ENCODE measurements at regions not wholly inside any gene's neighbourhood (a gene's known extent, or its start where the extent isn't known, plus 50 kb on each side); places are given as distances from the start of the nearest gene placed in this dataset.

DNA sequence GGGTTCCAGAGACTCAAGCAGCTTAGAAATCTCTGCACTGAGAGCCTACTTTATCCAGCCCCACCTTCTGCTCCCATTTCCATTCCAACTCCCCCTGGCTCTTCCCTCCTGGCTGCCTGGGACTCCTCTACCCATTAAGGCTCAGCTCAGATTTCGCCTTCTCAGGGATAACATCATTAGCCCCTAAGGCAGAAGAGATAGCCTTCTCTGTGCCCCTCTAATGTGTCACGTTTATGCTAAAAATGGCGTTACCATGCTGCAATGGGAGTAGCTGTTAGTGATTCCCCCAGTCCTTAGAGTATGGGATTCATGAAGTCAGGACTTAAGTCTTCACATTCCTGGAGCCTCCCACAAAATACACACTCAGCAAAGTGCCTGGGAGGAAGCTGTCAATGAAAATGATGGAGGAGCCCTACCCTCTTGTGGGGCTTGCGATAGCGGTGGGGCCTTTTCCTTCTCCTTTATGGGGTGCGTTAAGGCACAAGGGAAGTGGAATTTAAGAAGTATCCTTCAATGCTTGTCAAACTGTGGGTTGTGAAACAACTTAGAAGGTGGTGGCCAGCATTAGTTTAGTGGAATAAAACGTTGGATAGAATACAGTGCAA, 144.7 kb upstream of the COPS8 start:
- no peaks in the 10 kb centered on the region for H3K27me3 ChIP-seq
- no peaks in the 10 kb centered on the region for H3K9me3 ChIP-seq
- no peak overlapping the region for H3K27ac ChIP-seq
- intact Hi-C loops (cut with DNase I): no loop called here
- H3K4me3 ChIP-seq: no peak overlapping the region
- 75 to 88% (median 80%) methylated on average over 7 of the region's 7 CpGs for WGBS, 3 donors
- no peak for DNase-seq
- no peaks in the 10 kb centered on the region for H3K36me3 ChIP-seq
- no peaks in the 10 kb centered on the region for H3K4me1 ChIP-seq (ENCODE audit: insufficient read depth)
- TF ChIP-seq, protein P1, sequence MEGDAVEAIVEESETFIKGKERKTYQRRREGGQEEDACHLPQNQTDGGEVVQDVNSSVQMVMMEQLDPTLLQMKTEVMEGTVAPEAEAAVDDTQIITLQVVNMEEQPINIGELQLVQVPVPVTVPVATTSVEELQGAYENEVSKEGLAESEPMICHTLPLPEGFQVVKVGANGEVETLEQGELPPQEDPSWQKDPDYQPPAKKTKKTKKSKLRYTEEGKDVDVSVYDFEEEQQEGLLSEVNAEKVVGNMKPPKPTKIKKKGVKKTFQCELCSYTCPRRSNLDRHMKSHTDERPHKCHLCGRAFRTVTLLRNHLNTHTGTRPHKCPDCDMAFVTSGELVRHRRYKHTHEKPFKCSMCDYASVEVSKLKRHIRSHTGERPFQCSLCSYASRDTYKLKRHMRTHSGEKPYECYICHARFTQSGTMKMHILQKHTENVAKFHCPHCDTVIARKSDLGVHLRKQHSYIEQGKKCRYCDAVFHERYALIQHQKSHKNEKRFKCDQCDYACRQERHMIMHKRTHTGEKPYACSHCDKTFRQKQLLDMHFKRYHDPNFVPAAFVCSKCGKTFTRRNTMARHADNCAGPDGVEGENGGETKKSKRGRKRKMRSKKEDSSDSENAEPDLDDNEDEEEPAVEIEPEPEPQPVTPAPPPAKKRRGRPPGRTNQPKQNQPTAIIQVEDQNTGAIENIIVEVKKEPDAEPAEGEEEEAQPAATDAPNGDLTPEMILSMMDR (IDR thresholded peaks at IDR 0.05): no peak
- TF ChIP-seq EP300 (IDR thresholded peaks at IDR 0.05) (no peak), POLR2A (IDR thresholded peaks at IDR 0.05) (no peak)

DNA sequence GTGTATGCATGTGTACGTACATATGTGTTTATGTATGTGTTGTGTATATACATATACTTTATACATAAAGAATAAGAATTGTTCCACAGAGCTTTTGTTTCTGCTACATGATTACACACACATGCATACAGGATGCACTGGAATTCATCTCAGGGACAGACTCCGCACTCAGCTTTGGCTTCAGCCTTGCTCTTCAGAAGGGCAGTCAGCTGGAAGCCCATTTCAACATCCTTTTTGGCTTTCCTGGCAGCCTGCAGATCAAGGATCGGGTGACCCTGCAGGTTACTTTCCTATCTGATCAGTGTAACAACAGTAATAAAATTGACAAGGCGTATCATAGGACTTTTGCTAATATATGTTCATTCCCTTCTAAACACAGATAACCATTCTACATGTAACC, 144.1 kb upstream of the COPS8 start:
- no peak overlapping the region for H3K27ac ChIP-seq
- DNase-seq: no peak
- no peak overlapping the region for H3K4me3 ChIP-seq
- intact Hi-C loops (cut with DNase I): no loop called here
- no peaks in the 10 kb centered on the region for H3K9me3 ChIP-seq
- no peaks in the 10 kb centered on the region for H3K4me1 ChIP-seq (ENCODE audit: insufficient read depth)
- no peaks in the 10 kb centered on the region for H3K36me3 ChIP-seq
- 83 to 91% (median 90%) methylated on average over 4 of the region's 4 CpGs for WGBS, 3 donors
- TF ChIP-seq, protein P1 (IDR thresholded peaks at IDR 0.05): no peak
- TF ChIP-seq EP300 (IDR thresholded peaks at IDR 0.05) (no peak), POLR2A (IDR thresholded peaks at IDR 0.05) (no peak)
- H3K27me3 ChIP-seq: no peaks in the 10 kb centered on the region

DNA sequence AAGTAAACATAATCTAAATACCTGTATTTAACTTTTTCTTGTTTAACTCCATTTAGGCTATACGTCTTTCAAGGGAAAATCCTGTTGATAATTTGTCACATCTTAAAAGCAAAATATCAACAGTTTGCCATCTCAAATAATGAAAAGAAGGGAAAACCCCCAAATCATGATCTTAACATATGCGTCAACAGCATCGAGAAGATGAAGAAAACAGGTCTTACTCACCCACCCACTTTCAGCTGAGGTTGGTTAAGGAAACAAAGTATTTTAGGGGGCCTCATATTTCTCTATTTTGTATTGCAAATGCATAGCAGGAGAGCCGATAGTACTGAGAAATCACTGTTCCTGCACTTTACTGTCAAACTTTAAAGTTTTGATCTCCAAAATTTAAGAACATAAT, 143.1 kb upstream of the COPS8 start:
- intact Hi-C loops (cut with DNase I): no loop called here
- TF ChIP-seq POLR2A (IDR thresholded peaks at IDR 0.05) (no peak), EP300 (IDR thresholded peaks at IDR 0.05) (no peak)
- TF ChIP-seq, protein P1 (IDR thresholded peaks at IDR 0.05): no peak
- 34 to 61% (median 37%) methylated on average over 4 of the region's 4 CpGs for WGBS, 3 donors
- Histone ChIP-seq H3K27me3 (no peaks in the 10 kb centered on the region), H3K4me1 (ENCODE audit: insufficient read depth) (peaks cover 6% of the 10 kb centered on the region), H3K9me3 (no peaks in the 10 kb centered on the region), H3K4me3 (no peak overlapping the region), H3K27ac (no peak overlapping the region), H3K36me3 (no peaks in the 10 kb centered on the region)
- no peak for DNase-seq

DNA sequence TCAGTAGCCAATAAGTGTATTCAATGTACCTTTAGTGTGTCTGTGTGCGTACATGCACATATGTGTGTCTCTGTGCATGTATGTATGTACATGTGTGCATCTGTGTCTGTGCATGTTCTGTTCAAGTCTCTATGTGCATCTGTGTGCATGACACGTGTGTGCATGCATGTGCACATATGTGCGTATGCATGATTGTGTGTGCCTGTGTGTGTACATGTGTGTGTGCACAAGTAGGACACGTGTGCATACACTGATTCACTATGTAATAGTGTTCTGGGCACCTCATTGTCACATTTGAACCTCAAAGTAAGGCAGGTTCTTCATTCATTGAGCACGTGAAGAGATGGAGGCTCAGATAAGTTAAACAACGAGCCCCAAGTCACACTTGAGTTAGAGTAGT, 142.6 kb upstream of the COPS8 start:
- no peak for DNase-seq
- H3K36me3 ChIP-seq: no peaks in the 10 kb centered on the region
- peaks cover 6% of the 10 kb centered on the region for H3K4me1 ChIP-seq (ENCODE audit: insufficient read depth)
- WGBS, 3 donors: 66 to 91% (median 84%) methylated on average over 6 of the region's 6 CpGs
- H3K27ac ChIP-seq: no peak overlapping the region
- TF ChIP-seq, protein P1 (IDR thresholded peaks at IDR 0.05): no peak
- TF ChIP-seq EP300 (IDR thresholded peaks at IDR 0.05) (no peak), POLR2A (IDR thresholded peaks at IDR 0.05) (no peak)
- no peak overlapping the region for H3K4me3 ChIP-seq
- intact Hi-C loops (cut with DNase I): no loop called here
- no peaks in the 10 kb centered on the region for H3K27me3 ChIP-seq
- no peaks in the 10 kb centered on the region for H3K9me3 ChIP-seq

Data from ovary (tissue), 7 donors.